ENCODE measurements at regions not wholly inside any gene's neighbourhood (a gene's known extent, or its start where the extent isn't known, plus 50 kb on each side); places are given as distances from the start of the nearest gene placed in this dataset.

- intact Hi-C loops (cut with micrococcal nuclease): no loop called here
- peaks cover 12% of the 10 kb centered on the region for H3K4me1 Mint-ChIP-seq (ENCODE audit: low read depth)
- ChIA-PET POLR2A (no interaction called here), CTCF (interaction anchor here (1.3 kb wide), 1 partner anchor 19 kb away, joined by 3 read pairs; no protein-coding TSS in a partner anchor)
- no peak overlapping the region for H3K27ac Mint-ChIP-seq
- no peaks in the 10 kb centered on the region for H3K9me3 Mint-ChIP-seq
- no peak overlapping the region for H3K4me3 Mint-ChIP-seq
- no peaks in the 10 kb centered on the region for H3K36me3 Mint-ChIP-seq (ENCODE audit: low read depth)
- TF ChIP-seq CTCF (IDR thresholded peaks at IDR 0.05): no peak
- ATAC-seq (no peak), DNase-seq (no peak)
- H3K27me3 Mint-ChIP-seq: peaks cover 16% of the 10 kb centered on the region
These were observed 83.0 kb upstream of the WSCD2 start for GRCh38 chr12:108046135-108046534.

GRCh38 chr12:108046650-108047049, 82.4 kb upstream of the WSCD2 start:
- no peak for TF ChIP-seq CTCF (IDR thresholded peaks at IDR 0.05)
- Mint-ChIP-seq H3K9me3 (no peaks in the 10 kb centered on the region), H3K27ac (no peak overlapping the region), H3K36me3 (ENCODE audit: low read depth) (no peaks in the 10 kb centered on the region), H3K4me3 (no peak overlapping the region), H3K27me3 (peaks cover 18% of the 10 kb centered on the region), H3K4me1 (ENCODE audit: low read depth) (peaks cover 12% of the 10 kb centered on the region)
- POLR2A ChIA-PET: interaction anchor here (0.7 kb wide), 1 partner anchor 576 kb away, joined by 3 read pairs; no protein-coding TSS in a partner anchor
- intact Hi-C loops (cut with micrococcal nuclease): no loop called here
- ATAC-seq (no peak), DNase-seq (no peak)
- CTCF ChIA-PET: interaction anchor here (1.3 kb wide), 1 partner anchor 18 kb away, joined by 3 read pairs; no protein-coding TSS in a partner anchor

GRCh38 chr12:108047071-108047550, 82.0 kb upstream of the WSCD2 start:
- ChIA-PET CTCF (interaction anchor here (1.3 kb wide), 1 partner anchor 18 kb away, joined by 3 read pairs; no protein-coding TSS in a partner anchor), POLR2A (interaction anchor here (0.7 kb wide), 1 partner anchor 576 kb away, joined by 3 read pairs; no protein-coding TSS in a partner anchor)
- DNase-seq (no peak), ATAC-seq (no peak)
- H3K4me3 Mint-ChIP-seq: no peak overlapping the region
- no peak overlapping the region for H3K27ac Mint-ChIP-seq
- H3K36me3 Mint-ChIP-seq (ENCODE audit: low read depth): no peaks in the 10 kb centered on the region
- peaks cover 19% of the 10 kb centered on the region for H3K27me3 Mint-ChIP-seq
- peaks cover 12% of the 10 kb centered on the region for H3K4me1 Mint-ChIP-seq (ENCODE audit: low read depth)
- no peak for TF ChIP-seq CTCF (IDR thresholded peaks at IDR 0.05)
- intact Hi-C loops (cut with micrococcal nuclease): no loop called here
- no peaks in the 10 kb centered on the region for H3K9me3 Mint-ChIP-seq

- peaks cover 12% of the 10 kb centered on the region for H3K4me1 Mint-ChIP-seq (ENCODE audit: low read depth)
- H3K4me3 Mint-ChIP-seq: no peak overlapping the region
- H3K27ac Mint-ChIP-seq: no peak overlapping the region
- ChIA-PET POLR2A (no interaction called here), CTCF (no interaction called here)
- DNase-seq (no peak), ATAC-seq (no peak)
- no peak for TF ChIP-seq CTCF (IDR thresholded peaks at IDR 0.05)
- no peaks in the 10 kb centered on the region for H3K9me3 Mint-ChIP-seq
- H3K36me3 Mint-ChIP-seq (ENCODE audit: low read depth): no peaks in the 10 kb centered on the region
- H3K27me3 Mint-ChIP-seq: peaks cover 22% of the 10 kb centered on the region
- intact Hi-C loops (cut with micrococcal nuclease): no loop called here
These were observed 80.4 kb upstream of the WSCD2 start for GRCh38 chr12:108048686-108049085.

GRCh38 chr12:108050696-108051095, 78.4 kb upstream of the WSCD2 start:
- POLR2A ChIA-PET: no interaction called here
- no peak for TF ChIP-seq CTCF (IDR thresholded peaks at IDR 0.05)
- intact Hi-C loops (cut with micrococcal nuclease): no loop called here
- DNase-seq: no peak
- Mint-ChIP-seq H3K27ac (no peak overlapping the region), H3K4me3 (no peak overlapping the region), H3K36me3 (ENCODE audit: low read depth) (no peaks in the 10 kb centered on the region), H3K4me1 (ENCODE audit: low read depth) (peaks cover 8% of the 10 kb centered on the region), H3K27me3 (peaks cover 24% of the 10 kb centered on the region), H3K9me3 (no peaks in the 10 kb centered on the region)
- CTCF ChIA-PET: no interaction called here
- no peak for ATAC-seq
